MM.1S (cell line): ENCODE measurements at regions not wholly inside any gene's neighbourhood (a gene's known extent, or its start where the extent isn't known, plus 50 kb on each side); places are given as distances from the start of the nearest gene placed in this dataset.
A peak's percentile ranks its signal among the peaks of the same experiment; 100 is the strongest.

Source experiments
- DNase-seq: peaks from one replicate; pipeline ENCODE4 v3.0.0-alpha.2; 2015
- H2AFZ ChIP-seq: fragments of 300-600 bp; sonication (generic); 2 replicates; pipeline ENCODE4 v1.6.0; 2016; ENCODE audit warnings: antibody characterized with exemption, low read length
- H3F3A ChIP-seq: fragments of 300-600 bp; sonication (generic); 2 replicates; pipeline ENCODE4 v1.6.1; 2016; ENCODE audit warnings: mild to moderate bottlenecking, antibody characterized with exemption, low read length, moderate library complexity, mixed read lengths; ENCODE audit not compliant: insufficient read depth
- H3K27ac ChIP-seq: fragments of 300-600 bp; sonication (generic); 2 replicates; pipeline ENCODE4 v1.5.1; 2016; ENCODE audit warnings: mild to moderate bottlenecking, low read length
- H3K27me3 ChIP-seq: fragments of 300-600 bp; sonication (generic); replicated peaks from 2 replicates; pipeline ENCODE4 v1.6.0; 2016; ENCODE audit warnings: low read length; ENCODE audit not compliant: insufficient read depth
- H3K36me3 ChIP-seq: fragments of 300-600 bp; sonication (generic); replicated peaks from 2 replicates; pipeline ENCODE4 v1.6.1; 2016; ENCODE audit warnings: mild to moderate bottlenecking, low read length, mixed read lengths; ENCODE audit not compliant: insufficient read depth
- H3K4me1 ChIP-seq: fragments of 300-600 bp; sonication (generic); 2 replicates; pipeline ENCODE4 v1.6.1; 2016; ENCODE audit warnings: low read length, mixed read lengths
- H3K4me2 ChIP-seq: fragments of 300-600 bp; sonication (generic); 2 replicates; pipeline ENCODE4 v1.6.0; 2016; ENCODE audit warnings: low read depth, low read length
- H3K4me3 ChIP-seq: fragments of 300-600 bp; sonication (generic); 2 replicates; pipeline ENCODE4 v1.5.1; 2016; ENCODE audit warnings: low read length, mixed read lengths
- H3K79me2 ChIP-seq: fragments of 300-600 bp; sonication (generic); 2 replicates; pipeline ENCODE4 v1.6.1; 2016; ENCODE audit warnings: mixed run types, low read length, mixed read lengths
- H3K9ac ChIP-seq: fragments of 300-600 bp; sonication (generic); 2 replicates; pipeline ENCODE4 v1.6.1; 2016; ENCODE audit warnings: low read length, mixed read lengths
- H3K9me2 ChIP-seq: fragments of 300-600 bp; sonication (generic); replicated peaks from 2 replicates; pipeline ENCODE4 v1.6.1; 2016; ENCODE audit warnings: mild to moderate bottlenecking, low read length, mixed read lengths; ENCODE audit not compliant: insufficient read depth
- H3K9me3 ChIP-seq: fragments of 300-600 bp; sonication (generic); replicated peaks from 2 replicates; pipeline ENCODE4 v1.6.1; 2016; ENCODE audit warnings: mild to moderate bottlenecking, low read length, mixed read lengths; ENCODE audit not compliant: insufficient read depth
- H4K20me1 ChIP-seq: fragments of 300-600 bp; sonication (generic); 2 replicates; pipeline ENCODE4 v1.6.1; 2016; ENCODE audit warnings: mild to moderate bottlenecking, low read length, moderate library complexity, mixed read lengths; ENCODE audit not compliant: insufficient read depth
- CTCF ChIP-seq: fragments of 300-600 bp; sonication (generic); IDR thresholded peaks from 2 replicates; pipeline ENCODE4 v1.5.1; 2016; ENCODE audit warnings: antibody characterized with exemption, low read length, mixed read lengths
- EZH2 ChIP-seq: fragments of 300-600 bp; sonication (generic); optimal IDR thresholded peaks from 2 replicates; pipeline ENCODE3; 2017; ENCODE audit warnings: low read depth, mild to moderate bottlenecking, antibody characterized with exemption, low read length, mixed read lengths
- EZH2phosphoT487 ChIP-seq: fragments of 300-600 bp; sonication (generic); IDR thresholded peaks from 2 replicates; pipeline ENCODE4 v1.6.1; 2018; ENCODE audit warnings: antibody characterized with exemption, low read length

DNA sequence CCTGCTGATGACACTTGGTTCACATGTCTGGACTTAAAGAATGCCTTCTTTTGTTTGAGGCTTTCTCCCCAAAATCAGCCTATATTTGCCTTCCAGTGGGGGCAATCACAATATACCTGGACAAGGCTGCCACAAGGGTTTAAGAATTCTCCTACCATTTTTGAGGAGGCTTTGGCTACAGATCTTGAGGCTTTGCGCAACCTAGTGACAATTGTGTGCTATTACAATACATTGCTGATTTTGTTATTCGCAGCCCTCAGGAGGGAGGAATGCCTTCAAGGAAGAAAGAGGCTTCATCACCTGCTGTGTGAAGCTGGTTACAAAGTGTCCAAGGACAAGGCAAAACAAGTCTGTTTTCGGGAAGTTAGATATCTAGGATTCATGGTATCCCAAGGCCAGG, 50.8 kb upstream of the OR4C15 start:
- no peak overlapping the region for H2AFZ ChIP-seq
- H3K79me2 ChIP-seq: no peaks in the 10 kb centered on the region
- no peak for DNase-seq
- H3K36me3 ChIP-seq: no peaks in the 10 kb centered on the region
- no peak overlapping the region for H3K4me3 ChIP-seq
- no peaks in the 10 kb centered on the region for H4K20me1 ChIP-seq
- no peaks in the 10 kb centered on the region for H3K27me3 ChIP-seq
- H3K9ac ChIP-seq: no peak overlapping the region
- no peak for TF ChIP-seq EZH2phosphoT487
- no peak for TF ChIP-seq EZH2
- TF ChIP-seq CTCF: 0 out of 2 replicates have a peak, but pooled peaks have one; percentile 6
- no peaks in the 10 kb centered on the region for H3K9me3 ChIP-seq
- H3K27ac ChIP-seq: no peak overlapping the region
- H3K9me2 ChIP-seq: no peaks in the 10 kb centered on the region
- H3K4me1 ChIP-seq: no peaks in the 10 kb centered on the region
- no peak overlapping the region for H3K4me2 ChIP-seq
- no peaks in the 10 kb centered on the region for H3F3A ChIP-seq
